Frontal cortex (tissue), 3 donors: ENCODE measurements at regions not wholly inside any gene's neighbourhood (a gene's known extent, or its start where the extent isn't known, plus 50 kb on each side); places are given as distances from the start of the nearest gene placed in this dataset.

Experiments used
- DNase-seq, 2 donors: peaks; one replicate each; pipeline ENCODE4 v3.0.0; 2012; ENCODE audit warnings: low spot score in 2 of 2
- FAIRE-seq: peaks from 2 replicates; lab custom pipeline; 2012; peaks lifted over from hg19 to GRCh38; lab: Jason Lieb, UNC
- donor health status: control.
- donor health status: control.
- donor health status: control.

DNA sequence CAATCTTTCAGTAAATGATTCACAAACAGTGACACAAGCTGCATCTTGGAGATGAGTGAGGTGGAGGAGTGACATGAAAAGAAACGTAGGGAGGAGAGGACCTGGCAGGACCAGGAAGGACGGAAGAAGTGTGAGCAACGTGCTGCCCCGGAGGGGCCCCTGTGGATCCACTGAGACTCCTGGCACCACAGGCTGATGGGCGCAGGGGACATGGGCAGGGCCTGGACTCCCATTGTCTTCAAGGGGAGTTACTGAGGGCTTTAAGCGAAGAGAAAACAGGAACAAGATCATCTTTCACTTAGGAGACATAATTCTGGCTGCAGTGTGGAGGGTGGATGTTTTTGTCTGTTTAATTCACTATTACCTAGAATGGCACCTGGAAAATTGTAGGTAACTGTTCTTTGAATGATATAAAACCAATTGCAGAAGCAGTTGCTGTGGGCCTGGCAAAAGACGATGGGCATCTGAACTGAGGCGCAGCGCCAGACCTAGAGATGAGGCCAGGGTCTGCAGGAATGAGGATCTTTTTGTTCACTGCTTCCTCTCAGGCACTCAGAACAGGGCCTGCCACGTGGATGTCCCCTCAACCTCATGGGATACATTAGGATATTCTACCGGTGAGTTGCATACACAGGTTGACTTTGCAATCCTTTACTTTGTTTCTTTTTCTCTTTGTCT is 156.4 kb downstream of the TMEM18 start:
- FAIRE-seq (no peak), DNase-seq (no peak)

- DNase-seq (no peak), FAIRE-seq (no peak)
Observed at GRCh38 chr2:516944-517343, 160.3 kb downstream of the TMEM18 start.

DNA sequence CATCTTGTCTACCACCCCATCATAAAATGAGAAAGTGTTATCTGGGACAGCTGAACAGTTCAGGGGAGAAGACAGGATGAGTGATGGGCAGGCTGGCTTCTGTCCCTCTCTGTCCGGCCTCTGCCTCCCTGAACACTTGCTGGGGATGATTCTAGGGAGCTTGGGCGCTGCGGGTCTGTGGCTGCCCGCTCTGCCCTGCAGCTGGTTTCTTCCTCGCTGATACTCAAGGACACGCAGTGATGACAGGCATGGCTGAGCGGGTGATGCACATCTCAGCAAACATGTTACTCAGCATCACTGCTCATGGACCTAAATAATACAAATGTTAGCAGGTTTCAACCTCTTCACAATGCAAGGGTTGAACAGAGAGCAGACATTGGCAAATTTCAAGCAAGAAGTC is 161.1 kb downstream of the TMEM18 start:
- FAIRE-seq, result no peak
- DNase-seq, result no peak

DNA sequence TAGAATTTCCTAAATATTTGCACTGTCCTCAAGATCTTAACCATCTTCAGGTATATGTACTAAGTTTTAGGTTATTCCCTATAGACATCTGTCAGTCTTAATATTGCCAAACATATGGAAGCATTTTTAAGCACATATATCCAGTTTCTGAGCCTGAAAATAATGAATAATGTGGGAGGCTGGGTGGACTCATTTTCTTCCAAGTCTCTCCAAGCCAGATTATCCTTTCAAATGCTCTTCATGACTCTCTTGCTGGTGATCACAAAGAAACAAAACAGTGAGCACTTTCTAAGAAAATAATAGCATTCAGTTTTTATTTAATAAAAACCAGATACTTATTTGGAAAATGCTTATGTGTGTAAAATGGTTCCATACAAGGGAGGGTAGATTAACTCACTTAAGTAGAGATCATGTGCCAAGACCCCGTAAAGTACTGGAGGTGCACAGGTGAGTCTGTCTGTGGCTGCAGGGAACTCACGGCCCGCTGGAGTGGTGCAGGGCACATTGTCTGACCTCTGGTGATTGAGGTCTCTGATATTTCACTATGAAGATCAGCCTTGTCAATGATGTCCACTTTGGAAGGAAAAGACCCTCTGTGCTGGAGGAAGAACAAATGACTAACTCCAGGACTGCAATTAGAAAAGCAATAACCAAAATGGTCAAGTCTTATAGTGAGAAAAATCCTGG is 161.6 kb downstream of the TMEM18 start:
- DNase-seq, result no peak
- no peak for FAIRE-seq

- DNase-seq (no peak), FAIRE-seq (no peak)
Observed at GRCh38 chr2:513981-514706, 163.1 kb downstream of the TMEM18 start.

GRCh38 chr2:510839-511238 is 166.4 kb downstream of the TMEM18 start:
- FAIRE-seq, result no peak
- DNase-seq, result no peak

GRCh38 chr2:509888-510287 is 167.3 kb downstream of the TMEM18 start:
- DNase-seq (no peak), FAIRE-seq (no peak)

DNA sequence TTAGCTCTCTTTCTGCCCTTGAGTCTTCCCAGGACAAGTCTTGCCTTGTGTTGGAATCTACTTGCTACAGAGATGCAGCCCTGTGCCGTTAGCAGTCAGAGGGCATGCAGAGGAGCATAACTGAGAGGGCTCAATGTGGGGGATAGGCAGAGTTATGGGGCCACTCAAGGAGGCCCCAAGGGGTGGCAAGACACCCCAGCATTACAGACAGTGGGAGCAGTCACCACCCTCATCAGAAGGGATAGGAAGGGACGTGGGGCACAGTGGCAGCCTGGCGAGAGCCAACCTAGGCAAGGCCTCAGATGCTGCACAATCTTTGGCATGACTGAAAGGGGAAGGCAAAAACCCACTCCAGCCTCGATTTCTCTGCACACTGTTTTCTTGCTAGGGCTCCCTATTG is 169.1 kb downstream of the TMEM18 start:
- FAIRE-seq (no peak), DNase-seq (no peak)

DNA sequence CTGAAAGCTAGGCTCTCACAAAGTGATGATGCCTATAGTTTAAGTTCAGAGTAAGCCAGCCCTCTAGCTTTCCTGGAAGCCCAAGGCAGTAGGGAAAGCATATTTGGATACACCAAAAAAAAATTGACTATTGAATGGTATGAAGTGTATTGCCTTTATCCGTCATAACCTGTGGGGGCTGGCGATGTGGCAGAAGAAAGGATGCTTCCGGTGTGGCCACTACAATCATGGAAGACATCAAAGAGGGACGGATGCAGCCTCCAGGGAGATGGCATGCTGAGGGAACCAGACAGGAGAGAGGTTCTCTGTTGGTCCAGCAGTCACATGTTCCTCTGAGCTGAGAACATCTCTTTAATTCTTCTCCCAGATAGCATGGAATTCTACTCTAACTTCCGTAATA is 170.3 kb downstream of the TMEM18 start:
- FAIRE-seq, result no peak
- DNase-seq, result no peak

DNA sequence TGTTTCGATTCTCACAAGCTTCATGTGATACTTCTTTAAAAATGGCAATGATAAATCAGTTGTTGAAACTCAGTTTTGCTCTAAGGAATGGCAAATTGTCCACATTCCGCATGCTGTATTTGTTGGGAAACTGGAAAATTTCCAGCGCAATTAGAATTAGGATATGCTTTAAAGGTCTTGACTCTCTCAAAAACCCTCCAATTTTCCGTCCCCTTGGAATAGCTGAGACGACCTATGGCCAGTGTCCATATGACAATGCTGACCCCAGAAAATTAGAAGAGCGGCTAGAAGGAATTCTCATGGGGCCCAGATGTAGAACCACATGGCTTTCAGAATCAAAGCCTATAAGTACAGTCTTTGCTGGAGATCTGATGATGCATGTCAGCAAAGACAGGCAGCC is 170.8 kb downstream of the TMEM18 start:
- FAIRE-seq (no peak), DNase-seq (no peak)

DNA sequence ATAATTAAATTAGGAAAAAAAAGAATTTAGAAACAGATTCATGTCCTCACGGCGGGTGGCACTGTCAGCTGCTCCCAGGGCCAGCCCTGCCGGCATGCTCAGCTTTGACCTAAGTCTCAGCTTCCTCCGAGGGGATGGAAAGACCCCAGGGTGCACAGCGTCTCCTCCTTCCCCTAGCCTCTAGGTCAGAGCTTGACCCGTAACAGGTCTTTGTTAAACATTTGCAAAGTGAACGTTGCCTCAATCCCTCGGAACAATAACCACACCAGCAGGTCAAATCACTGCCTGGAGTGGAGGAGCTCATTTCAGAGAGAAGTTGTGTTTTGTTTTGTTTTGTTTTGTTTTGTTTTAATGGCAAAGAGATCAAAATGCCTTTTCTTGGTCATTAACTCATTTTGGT is 171.3 kb downstream of the TMEM18 start:
- DNase-seq, result no peak
- no peak for FAIRE-seq

DNA sequence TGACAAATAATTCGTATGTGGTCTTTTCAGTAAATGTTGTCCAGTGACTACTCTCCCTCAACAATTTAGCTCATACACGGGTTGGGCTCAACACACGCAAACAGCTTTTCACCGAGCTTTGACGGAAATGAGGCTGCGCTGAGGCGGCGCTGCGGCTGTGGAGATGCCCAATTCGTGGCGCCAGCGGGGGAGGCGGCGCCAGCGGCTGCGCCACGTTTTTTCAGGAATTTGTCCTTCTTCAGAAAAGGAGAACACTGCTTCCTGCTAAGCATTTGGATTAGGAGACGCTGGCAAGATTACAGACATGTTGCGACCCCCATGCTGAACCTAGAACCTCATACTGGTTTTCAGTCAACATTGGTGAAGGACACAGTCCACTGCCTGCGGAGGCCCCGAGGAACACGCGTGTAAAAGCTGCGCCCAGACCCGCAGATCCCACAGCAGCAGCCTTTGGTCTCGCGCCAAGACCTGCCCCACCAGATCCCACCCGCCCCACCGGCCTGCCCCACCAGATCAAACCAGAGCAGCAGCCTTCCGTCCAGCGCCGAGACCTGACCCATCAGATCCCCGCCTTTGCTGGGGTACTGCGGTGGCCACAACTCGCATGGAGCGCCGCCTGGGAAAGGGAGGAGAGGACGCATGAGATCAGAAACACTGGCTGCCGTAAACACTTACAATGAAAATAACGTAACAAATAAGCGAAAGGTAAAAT is 173.8 kb downstream of the TMEM18 start:
- no peak for DNase-seq
- FAIRE-seq, result no peak

- DNase-seq (no peak), FAIRE-seq (no peak)
Observed at GRCh38 chr2:502831-503230, 174.4 kb downstream of the TMEM18 start.

DNA sequence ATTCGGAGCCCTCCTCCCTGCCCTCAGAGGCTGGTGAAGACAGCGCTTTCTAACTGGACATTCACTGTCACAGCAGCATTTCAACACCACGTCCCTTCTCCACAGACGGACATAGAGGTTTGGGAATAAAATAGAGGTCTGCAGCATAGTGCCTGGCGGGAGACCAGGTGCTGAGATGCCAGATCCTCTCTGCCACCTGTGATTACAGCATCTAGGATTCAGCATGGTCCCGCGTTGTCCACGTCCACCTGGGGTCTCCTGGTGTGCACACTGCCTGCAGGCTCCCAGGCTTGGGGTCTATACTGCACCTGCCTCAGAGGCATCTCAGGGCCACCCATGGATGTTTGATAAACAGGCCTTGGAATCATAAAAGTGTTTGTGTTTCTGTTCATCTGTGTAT is 175.5 kb downstream of the TMEM18 start:
- no peak for DNase-seq
- FAIRE-seq, result no peak

DNA sequence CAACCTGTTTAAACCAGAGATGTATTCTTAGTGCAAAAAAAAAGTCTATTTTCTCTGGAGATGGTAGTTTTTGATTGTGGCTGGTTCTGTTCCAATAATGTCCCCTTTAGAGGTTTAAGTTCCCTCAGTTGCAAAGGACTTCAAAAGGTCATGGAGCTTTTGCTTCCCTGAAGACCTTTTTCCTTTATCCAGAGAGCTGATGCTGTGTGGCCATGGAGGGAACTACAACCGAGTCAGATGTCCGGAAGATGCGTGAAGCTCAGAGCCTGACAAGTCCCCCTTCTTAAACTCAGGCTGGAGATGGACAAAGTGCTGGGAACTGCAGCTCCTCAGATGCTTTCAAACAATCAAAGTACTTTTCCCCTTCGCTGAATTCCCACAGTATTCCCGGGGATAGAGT is 176.1 kb downstream of the TMEM18 start:
- FAIRE-seq (no peak), DNase-seq (no peak)

DNA sequence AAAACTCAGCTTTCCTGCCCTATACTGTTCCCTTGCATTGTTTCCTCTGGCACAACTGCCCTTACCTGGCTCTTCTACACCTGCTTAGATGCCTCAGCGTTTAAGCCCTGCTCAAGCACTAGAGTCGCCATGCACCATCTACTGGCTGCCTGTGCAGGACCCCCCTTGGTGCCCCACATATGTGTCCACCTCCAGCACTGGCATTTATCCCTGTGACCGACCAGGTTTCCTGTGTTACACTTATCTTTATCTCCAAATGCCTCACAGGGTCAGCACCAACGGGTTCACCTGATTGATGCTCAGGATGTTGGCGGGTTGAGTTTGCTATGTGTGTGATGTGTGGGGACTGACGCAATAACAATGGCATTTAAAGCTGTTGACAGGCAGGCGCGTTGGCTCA is 177.5 kb downstream of the TMEM18 start:
- DNase-seq (no peak), FAIRE-seq (no peak)

- FAIRE-seq (no peak), DNase-seq (no peak)
Observed at GRCh38 chr2:498493-499178, 178.6 kb downstream of the TMEM18 start.

DNA sequence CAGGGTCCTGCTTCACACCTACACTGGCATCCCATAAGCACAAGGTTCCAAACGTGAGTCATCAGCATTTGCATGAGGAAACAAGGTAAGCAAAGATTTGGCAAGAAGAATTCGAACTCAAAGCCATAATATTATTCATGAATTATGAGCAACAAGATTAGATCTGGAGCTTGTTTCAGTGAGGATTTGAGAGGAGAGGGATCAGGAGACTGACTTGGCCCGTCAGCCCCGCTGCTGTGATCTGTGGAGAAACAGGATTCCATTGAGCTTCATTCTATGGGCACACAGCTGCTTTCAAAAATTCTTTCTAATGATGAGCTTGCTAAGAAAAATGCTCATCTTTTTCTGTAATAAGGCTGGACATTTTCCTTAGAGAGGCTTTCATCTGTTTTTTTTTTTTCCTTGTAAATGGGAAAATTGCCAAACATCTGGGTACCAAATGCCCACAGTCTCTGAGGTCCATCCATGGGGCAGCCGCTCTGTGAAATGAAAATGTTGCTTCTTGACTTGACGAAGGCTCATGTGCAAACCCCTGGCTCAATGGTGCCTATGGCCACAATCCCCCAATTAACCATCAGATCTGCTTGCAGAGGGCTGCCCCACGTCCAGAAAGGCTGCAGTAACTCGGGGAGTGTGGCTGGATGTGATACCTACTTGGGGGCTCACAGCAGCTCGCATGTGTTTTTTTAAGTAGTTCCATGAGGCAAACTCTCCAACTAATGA is 179.3 kb downstream of the TMEM18 start:
- no peak for DNase-seq
- no peak for FAIRE-seq

DNA sequence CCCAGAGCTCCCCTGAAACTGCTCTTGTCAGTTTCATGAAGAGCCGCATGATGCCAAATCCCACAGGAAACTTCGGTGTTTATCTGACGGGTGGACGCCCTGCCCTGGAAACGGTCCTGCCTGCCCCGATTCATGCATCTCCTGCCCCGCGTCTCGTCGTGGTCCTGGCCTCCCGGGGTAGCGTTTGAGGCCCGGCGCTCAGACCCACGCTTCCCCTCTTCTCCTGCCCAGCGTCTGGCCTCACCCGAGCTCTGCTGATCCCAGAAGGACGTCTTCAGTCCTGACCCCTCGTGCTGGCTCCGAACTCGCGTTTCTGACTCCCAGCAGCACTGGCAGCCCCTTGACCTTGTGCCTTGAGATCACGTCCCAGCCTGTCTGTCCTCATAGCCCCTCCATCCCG is 180.5 kb downstream of the TMEM18 start:
- DNase-seq, result no peak
- FAIRE-seq, result no peak
